ENCODE measurements at regions not wholly inside any gene's neighbourhood (a gene's known extent, or its start where the extent isn't known, plus 50 kb on each side); places are given as distances from the start of the nearest gene placed in this dataset.
"Not testable (repeated sequence)": the region's sequence is repeated elsewhere in the genome, so short reads cannot be mapped to it uniquely, and the experiment has no call there.

GRCh38 chr5:130939059-130939458 is 226.0 kb downstream of the HINT1 start:
- Mint-ChIP-seq H3K9me3 (peaks cover under 1% of the 10 kb centered on the region), H3K27ac (no peak overlapping the region), H3K4me1 (peaks cover 9% of the 10 kb centered on the region), H3K4me3 (no peak overlapping the region), H3K27me3 (ENCODE audit: low read depth) (peaks cover 17% of the 10 kb centered on the region), H3K36me3 (no peaks in the 10 kb centered on the region)
- TF ChIP-seq, protein P1, sequence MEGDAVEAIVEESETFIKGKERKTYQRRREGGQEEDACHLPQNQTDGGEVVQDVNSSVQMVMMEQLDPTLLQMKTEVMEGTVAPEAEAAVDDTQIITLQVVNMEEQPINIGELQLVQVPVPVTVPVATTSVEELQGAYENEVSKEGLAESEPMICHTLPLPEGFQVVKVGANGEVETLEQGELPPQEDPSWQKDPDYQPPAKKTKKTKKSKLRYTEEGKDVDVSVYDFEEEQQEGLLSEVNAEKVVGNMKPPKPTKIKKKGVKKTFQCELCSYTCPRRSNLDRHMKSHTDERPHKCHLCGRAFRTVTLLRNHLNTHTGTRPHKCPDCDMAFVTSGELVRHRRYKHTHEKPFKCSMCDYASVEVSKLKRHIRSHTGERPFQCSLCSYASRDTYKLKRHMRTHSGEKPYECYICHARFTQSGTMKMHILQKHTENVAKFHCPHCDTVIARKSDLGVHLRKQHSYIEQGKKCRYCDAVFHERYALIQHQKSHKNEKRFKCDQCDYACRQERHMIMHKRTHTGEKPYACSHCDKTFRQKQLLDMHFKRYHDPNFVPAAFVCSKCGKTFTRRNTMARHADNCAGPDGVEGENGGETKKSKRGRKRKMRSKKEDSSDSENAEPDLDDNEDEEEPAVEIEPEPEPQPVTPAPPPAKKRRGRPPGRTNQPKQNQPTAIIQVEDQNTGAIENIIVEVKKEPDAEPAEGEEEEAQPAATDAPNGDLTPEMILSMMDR (IDR thresholded peaks at IDR 0.05; ENCODE audit: unreplicated experiment) = no peak
- no peak for DNase-seq (ENCODE audit: low spot score in 2 of 2, unreplicated experiment in 2 of 2)

GRCh38 chr5:130937046-130937445 is 228.0 kb downstream of the HINT1 start:
- DNase-seq (ENCODE audit: low spot score in 2 of 2, unreplicated experiment in 2 of 2) = no peak
- H3K4me1 Mint-ChIP-seq = peaks cover 9% of the 10 kb centered on the region
- no peak overlapping the region for H3K4me3 Mint-ChIP-seq
- H3K9me3 Mint-ChIP-seq = peaks cover 10% of the 10 kb centered on the region
- no peak overlapping the region for H3K27ac Mint-ChIP-seq
- H3K27me3 Mint-ChIP-seq (ENCODE audit: low read depth) = peaks cover 2% of the 10 kb centered on the region
- no peaks in the 10 kb centered on the region for H3K36me3 Mint-ChIP-seq
- TF ChIP-seq, protein P1 (IDR thresholded peaks at IDR 0.05; ENCODE audit: unreplicated experiment) = no peak

GRCh38 chr5:130923543-130924124 is 241.4 kb downstream of the HINT1 start:
- Mint-ChIP-seq H3K27ac (no peak overlapping the region), H3K4me3 (no peak overlapping the region), H3K27me3 (ENCODE audit: low read depth) (peaks cover 3% of the 10 kb centered on the region), H3K4me1 (no peaks in the 10 kb centered on the region), H3K9me3 (peaks cover 12% of the 10 kb centered on the region), H3K36me3 (no peaks in the 10 kb centered on the region)
- TF ChIP-seq, protein P1 (IDR thresholded peaks at IDR 0.05; ENCODE audit: unreplicated experiment) = no peak
- no peak for DNase-seq (ENCODE audit: low spot score in 2 of 2, unreplicated experiment in 2 of 2)

GRCh38 chr5:130912088-130912487 is 253.0 kb downstream of the HINT1 start:
- no peak for DNase-seq (ENCODE audit: low spot score in 2 of 2, unreplicated experiment in 2 of 2)
- peaks cover 14% of the 10 kb centered on the region for H3K9me3 Mint-ChIP-seq

GRCh38 chr5:130908186-130908585 is 256.9 kb downstream of the HINT1 start:
- Mint-ChIP-seq H3K27me3 (ENCODE audit: low read depth) (no peaks in the 10 kb centered on the region), H3K9me3 (peaks cover 16% of the 10 kb centered on the region), H3K27ac (no peak overlapping the region), H3K4me1 (no peaks in the 10 kb centered on the region), H3K36me3 (no peaks in the 10 kb centered on the region), H3K4me3 (no peak overlapping the region)
- TF ChIP-seq, protein P1 (IDR thresholded peaks at IDR 0.05; ENCODE audit: unreplicated experiment) = no peak
- no peak for DNase-seq (ENCODE audit: low spot score in 2 of 2, unreplicated experiment in 2 of 2)

More at GRCh38 chr5:130912088-130912487, 253.0 kb downstream of the HINT1 start:
- Mint-ChIP-seq H3K4me1 (no peaks in the 10 kb centered on the region), H3K36me3 (no peaks in the 10 kb centered on the region), H3K4me3 (no peak overlapping the region), H3K27ac (no peak overlapping the region), H3K27me3 (ENCODE audit: low read depth) (no peaks in the 10 kb centered on the region)
- TF ChIP-seq, protein P1 (IDR thresholded peaks at IDR 0.05; ENCODE audit: unreplicated experiment) = no peak

GRCh38 chr5:130897537-130898195 is 267.4 kb downstream of the HINT1 start:
- not testable (repeated sequence) for H3K4me1 Mint-ChIP-seq; H3K27me3 Mint-ChIP-seq (ENCODE audit: low read depth); H3K36me3 Mint-ChIP-seq; DNase-seq (ENCODE audit: low spot score in 2 of 2, unreplicated experiment in 2 of 2)
- Mint-ChIP-seq H3K4me3 (peak overlapping the region; percentile 60), H3K27ac (peak overlapping the region; percentile 22), H3K9me3 (peaks cover 32% of the 10 kb centered on the region)

DNA sequence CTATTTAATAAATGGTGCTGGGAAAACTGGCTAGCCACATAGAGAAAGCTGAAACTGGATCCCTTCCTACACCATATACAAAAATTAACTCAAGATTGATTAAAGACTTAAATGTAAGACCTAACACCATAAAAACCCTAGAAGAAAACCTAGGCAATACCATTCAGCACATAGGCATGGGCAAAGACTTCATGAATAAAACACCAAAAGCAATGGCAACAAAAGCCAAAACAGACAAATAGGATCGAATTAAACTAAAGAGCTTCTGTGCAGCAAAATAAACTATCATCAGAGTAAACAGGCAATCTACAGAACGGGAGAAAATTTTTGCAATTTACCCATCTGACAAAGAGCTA is 267.9 kb downstream of the HINT1 start:
- peaks cover 30% of the 10 kb centered on the region for H3K9me3 Mint-ChIP-seq
- peak overlapping the region; percentile 22 for H3K27ac Mint-ChIP-seq
- H3K4me1 Mint-ChIP-seq; H3K36me3 Mint-ChIP-seq; DNase-seq (ENCODE audit: low spot score in 2 of 2, unreplicated experiment in 2 of 2); H3K27me3 Mint-ChIP-seq (ENCODE audit: low read depth): not testable (repeated sequence)
- H3K4me3 Mint-ChIP-seq = peak overlapping the region; percentile 60
